HG03196 (cell line): ENCODE measurements at regions not wholly inside any gene's neighbourhood (a gene's known extent, or its start where the extent isn't known, plus 50 kb on each side); places are given as distances from the start of the nearest gene placed in this dataset.
"Not testable (repeated sequence)": the region's sequence is repeated elsewhere in the genome, so short reads cannot be mapped to it uniquely, and the experiment has no call there.

Source experiments
- ATAC-seq: cut with Tn5 transposase; IDR thresholded peaks from one replicate; pipeline ENCODE4 v1.9.1; 2021; ENCODE audit not compliant: unreplicated experiment

GRCh38 chr9:42325142-42325541 lies 141.7 kb downstream of the SPATA31A6 start:
- not testable (repeated sequence) for ATAC-seq

GRCh38 chr9:42325561-42325960 lies 142.1 kb downstream of the SPATA31A6 start:
- ATAC-seq = not testable (repeated sequence)

DNA sequence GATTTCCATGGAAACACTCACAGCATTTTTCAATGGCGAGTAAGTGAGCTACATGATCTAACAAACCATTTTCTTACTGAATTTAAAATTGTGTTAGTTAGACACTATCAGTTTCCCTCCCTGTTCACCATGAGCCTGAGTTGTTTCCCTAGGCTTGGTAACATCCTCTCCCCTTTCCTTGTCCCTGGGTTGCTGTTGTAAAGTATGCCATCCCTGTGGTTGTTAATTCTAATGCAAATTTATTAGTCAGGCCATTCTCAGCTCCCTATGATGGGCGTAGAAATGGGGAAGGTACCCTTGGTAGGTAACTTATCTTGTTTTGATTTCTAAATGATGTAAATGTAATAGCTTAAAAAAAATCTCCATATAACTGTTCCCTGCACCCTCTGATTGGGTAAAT lies 143.0 kb downstream of the SPATA31A6 start:
- not testable (repeated sequence) for ATAC-seq

GRCh38 chr9:42335342-42335741 lies 151.9 kb downstream of the SPATA31A6 start:
- not testable (repeated sequence) for ATAC-seq

DNA sequence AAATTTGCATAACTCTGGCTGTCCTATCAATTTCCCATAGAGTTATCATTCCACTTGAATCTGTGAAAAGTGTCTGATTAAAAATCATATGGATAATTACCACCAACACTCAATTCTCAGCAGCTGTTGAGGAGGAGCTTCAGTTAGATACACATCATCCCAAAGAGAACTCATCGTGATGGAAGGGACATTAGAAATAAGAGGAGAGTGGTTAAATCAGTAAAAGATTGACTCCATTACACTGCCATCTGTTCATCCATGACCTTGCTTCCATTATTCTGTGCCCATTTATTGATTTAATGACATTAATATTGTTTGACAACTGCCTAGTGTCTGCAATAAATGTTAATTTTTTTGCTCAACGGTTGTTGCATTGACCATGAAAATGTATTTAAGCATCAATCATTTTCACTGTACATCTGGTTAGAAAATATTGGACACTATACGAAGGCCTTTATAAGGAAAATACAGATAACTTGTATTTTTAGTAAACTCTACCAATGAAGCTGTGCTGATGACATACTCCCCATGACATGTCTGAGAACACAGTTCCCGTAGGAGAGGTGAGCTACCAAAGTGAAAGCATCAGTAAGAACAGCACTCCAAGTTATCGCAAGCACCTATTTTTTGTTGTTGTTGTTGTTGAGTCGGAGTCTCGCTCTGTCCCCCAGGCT lies 152.7 kb downstream of the SPATA31A6 start:
- ATAC-seq = not testable (repeated sequence)

DNA sequence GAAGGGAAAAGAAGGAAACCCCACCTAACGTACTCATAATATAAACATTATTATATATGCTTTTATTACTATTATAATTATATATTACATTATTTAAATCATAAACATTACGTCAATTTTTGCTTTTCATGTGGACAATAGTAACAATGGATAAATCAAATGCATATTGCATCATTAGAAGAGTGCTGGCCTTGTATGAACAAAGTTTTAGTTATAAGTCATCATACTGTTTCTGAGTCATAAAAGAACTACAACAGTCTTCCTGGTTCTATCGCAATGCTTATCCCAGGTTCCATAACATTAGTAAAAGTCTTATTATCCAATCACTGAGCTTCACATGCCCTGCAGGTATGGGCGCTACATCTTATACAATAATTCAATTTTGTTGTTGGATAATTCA lies 154.8 kb downstream of the SPATA31A6 start:
- ATAC-seq = not testable (repeated sequence)

- not testable (repeated sequence) for ATAC-seq
Measured at GRCh38 chr9:42339671-42340434, 156.4 kb downstream of the SPATA31A6 start.

DNA sequence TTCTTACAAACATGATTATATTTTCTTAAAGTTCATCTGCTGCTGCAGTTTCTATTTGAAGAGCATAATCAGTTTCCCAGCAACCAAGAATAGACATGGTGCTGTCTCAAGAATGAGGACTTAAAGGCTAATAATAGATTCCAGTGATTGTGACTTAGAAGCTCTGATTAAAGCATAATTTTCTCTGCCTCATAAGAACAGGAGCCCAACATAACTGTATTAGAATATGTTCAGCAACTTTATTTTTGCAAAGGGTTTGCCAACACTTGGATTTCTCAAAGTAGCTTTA lies 156.9 kb downstream of the SPATA31A6 start:
- not testable (repeated sequence) for ATAC-seq

- ATAC-seq = not testable (repeated sequence)
Measured at GRCh38 chr9:42341860-42342259, 158.4 kb downstream of the SPATA31A6 start.

DNA sequence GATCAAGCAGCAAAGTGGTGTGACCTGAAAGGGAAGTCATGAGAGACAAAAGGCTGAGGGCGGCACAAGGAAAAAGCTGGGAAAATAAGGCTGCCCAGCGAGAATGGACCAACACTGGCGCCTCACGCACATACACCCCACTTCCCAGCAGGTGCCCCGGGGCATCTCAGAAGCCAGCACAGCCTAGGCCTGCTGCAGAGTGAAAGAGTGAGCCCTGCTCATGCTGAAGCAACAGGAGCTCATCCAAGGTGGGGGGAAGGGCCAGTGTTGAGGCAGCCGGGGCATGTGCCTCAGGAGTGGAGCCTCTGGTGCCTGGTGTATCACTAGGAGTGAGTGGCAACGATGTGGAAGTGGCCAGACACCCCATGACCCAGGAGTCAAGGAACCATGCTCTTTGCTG lies 158.8 kb downstream of the SPATA31A6 start:
- not testable (repeated sequence) for ATAC-seq

GRCh38 chr9:42344508-42344907 lies 161.0 kb downstream of the SPATA31A6 start:
- not testable (repeated sequence) for ATAC-seq

GRCh38 chr9:42346916-42347315 lies 163.5 kb downstream of the SPATA31A6 start:
- ATAC-seq = not testable (repeated sequence)

- not testable (repeated sequence) for ATAC-seq
Measured at GRCh38 chr9:42349181-42349580, 165.7 kb downstream of the SPATA31A6 start.

DNA sequence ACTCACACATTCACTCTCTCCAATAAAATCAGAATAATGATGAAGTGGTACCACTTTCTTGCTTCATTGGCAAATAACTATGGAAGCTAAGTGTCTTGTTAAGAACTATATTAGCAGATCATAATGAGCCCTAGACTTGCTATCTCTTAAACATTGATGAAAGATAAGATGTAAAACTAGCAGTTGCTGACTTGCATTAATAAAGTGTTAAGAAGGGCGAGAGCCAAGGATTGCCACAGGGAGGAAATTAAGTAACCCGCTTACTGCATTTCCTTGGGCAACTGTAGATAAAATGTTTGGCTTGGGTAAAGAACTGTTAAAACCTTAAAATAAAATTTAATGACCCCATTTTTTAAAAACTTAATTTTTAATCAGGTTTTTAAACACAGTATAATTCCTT lies 167.0 kb downstream of the SPATA31A6 start:
- ATAC-seq = not testable (repeated sequence)

GRCh38 chr9:42357604-42358373 lies 174.3 kb downstream of the SPATA31A6 start:
- ATAC-seq = not testable (repeated sequence)

DNA sequence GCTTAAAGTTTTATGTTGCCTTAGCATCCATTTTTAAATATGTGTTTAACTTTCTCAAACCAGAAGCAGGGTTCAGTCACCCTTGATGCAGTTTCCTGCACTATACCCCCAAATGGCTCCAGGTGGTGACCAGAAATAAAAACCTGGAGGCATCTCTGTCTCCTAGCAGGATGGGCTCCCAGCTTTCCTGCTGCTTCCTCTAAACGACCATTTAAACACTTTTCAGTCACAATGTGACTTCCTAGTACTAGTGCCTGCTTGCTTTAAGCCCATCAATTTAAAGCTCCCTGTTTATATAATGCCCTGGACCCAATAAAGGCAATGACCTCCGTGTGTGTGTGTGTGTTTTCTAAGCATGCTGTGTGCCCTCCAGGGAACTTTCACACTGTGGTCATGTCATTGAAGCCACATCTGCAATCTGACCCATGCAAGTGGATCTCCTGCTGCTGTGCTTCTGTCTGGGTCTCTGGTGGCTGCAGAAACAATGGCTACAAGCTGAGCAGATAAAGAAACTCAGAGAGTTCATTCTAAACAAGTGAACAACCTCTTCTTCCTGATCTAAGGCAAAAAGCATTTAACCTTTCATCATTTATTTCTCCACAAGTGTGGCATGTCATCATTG lies 175.3 kb downstream of the SPATA31A6 start:
- not testable (repeated sequence) for ATAC-seq

GRCh38 chr9:42364410-42365243 lies 181.2 kb downstream of the SPATA31A6 start:
- not testable (repeated sequence) for ATAC-seq

DNA sequence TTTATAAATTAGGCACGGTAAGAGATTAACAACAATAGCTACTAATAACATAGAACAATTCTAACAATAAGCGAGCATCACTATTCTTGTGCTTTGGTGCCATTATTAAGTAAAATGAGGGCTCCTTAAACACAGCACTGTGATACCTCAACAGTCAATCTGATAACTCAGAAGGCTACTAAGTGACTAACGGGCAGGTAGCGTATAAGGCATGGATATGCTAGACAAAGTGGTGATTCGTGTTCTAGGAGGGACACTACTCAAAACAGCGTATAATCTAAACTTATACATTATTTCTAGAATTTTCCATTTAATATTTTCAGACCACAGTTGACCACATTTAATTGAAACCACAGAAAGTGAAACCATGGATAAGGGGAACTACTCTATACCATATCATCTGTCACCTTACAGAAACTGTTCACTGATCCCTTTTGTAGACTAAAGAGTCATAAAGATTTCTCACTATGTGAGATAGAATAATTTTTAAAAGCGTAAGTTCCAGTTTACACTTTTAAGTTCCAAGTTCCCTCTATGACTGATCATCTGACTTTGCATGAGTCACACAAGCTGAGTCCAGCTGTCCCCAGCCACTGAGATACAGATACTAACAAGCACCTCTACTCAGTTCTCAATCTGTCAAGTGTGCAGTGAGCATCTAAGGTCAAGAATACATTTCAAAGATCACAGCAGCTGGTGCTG lies 181.9 kb downstream of the SPATA31A6 start:
- ATAC-seq = peak; percentile 83

- not testable (repeated sequence) for ATAC-seq
Measured at GRCh38 chr9:42368279-42368881, 184.9 kb downstream of the SPATA31A6 start.
